HepG2 (cell line): ENCODE measurements at regions not wholly inside any gene's neighbourhood (a gene's known extent, or its start where the extent isn't known, plus 50 kb on each side); places are given as distances from the start of the nearest gene placed in this dataset.

Experiments used
- ATAC-seq: fragments of 200-7000 bp; cut with Tn5 transposase; 3 replicates; pipeline ENCODE4 v1.9.1; 2020; ENCODE audit warnings: mild to moderate bottlenecking, moderate library complexity
- BruUV-seq: library from RNA; stranded (reverse); fragments of 400-500 nt; replicated peaks from 2 replicates; lab custom pipeline; 2021; lab: Mats Ljungman, UMichigan
- CTCF ChIA-PET: fragments of 300-600 bp; formaldehyde crosslinking; extraction: SDS; loops from one replicate; lab custom pipeline; 2021; ENCODE audit warnings: low total read pairs, inconsistent platforms, low intra/inter-chr PET ratio; lab: Yijun Ruan, JAX
- POLR2A ChIA-PET: fragments of 350-600 bp; sonication (Branson Sonifier 250); formaldehyde crosslinking; loops from one replicate; lab custom pipeline; 2020; ENCODE audit warnings: antibody characterized with exemption, inconsistent platforms; lab: Yijun Ruan, JAX
- DNase-seq: peaks from one replicate; pipeline ENCODE4 v3.0.0-alpha.2; 2015; ENCODE audit warnings: low spot score
- FAIRE-seq: peaks from 3 replicates; lab custom pipeline; 2011; peaks lifted over from hg19 to GRCh38; lab: Jason Lieb, UNC
- H2AFZ ChIP-seq: one replicate; pipeline ENCODE4 v1.6.1; 2011; ENCODE audit warnings: low read length, inconsistent platforms
- H3K27ac ChIP-seq: fragments of 300-600 bp; 3 replicates; pipeline ENCODE4 v1.8.0; 2011; ENCODE audit warnings: mixed run types, mild to moderate bottlenecking, mixed read lengths, low read length, inconsistent platforms; ENCODE audit not compliant: insufficient read depth; ENCODE audit errors: extremely low read length
- H3K27me3 ChIP-seq, 2 experiments: fragments of 200-600 bp in 1 of 2; 2 replicates in 1 of 2; 3 replicates in 1 of 2; pipeline versions ENCODE4 v1.6.0 to v1.8.0; 2011; ENCODE audit warnings: low read length in 2 of 2, mild to moderate bottlenecking in 2 of 2, moderate library complexity in 2 of 2, inconsistent platforms in 1 of 2; ENCODE audit not compliant: insufficient read depth in 2 of 2, control insufficient read depth in 1 of 2
- H3K36me3 ChIP-seq, 2 experiments: fragments of 200-600 bp in 1 of 2; replicated peaks in 1 of 2; 2 replicates in 1 of 2; 3 replicates in 1 of 2; pipeline versions ENCODE4 v1.5.1 to v1.8.0; 2011; ENCODE audit warnings: low read length in 2 of 2, inconsistent platforms in 1 of 2; ENCODE audit not compliant: insufficient read depth in 2 of 2, control insufficient read depth in 1 of 2
- H3K4me1 ChIP-seq: 2 replicates; pipeline ENCODE4 v1.5.1; 2012; ENCODE audit warnings: low read length, inconsistent platforms; ENCODE audit not compliant: insufficient read depth
- H3K4me2 ChIP-seq: 2 replicates; pipeline ENCODE4 v1.6.0; 2011; ENCODE audit warnings: low read depth, low read length, inconsistent platforms
- H3K4me3 ChIP-seq, 3 experiments: fragments of 200-600 bp in 1 of 3; sonication (generic), shearing (Covaris generic) in 1 of 3; replicated peaks in 1 of 3; 2 replicates each; pipeline ENCODE4 v1.5.1; 2011 to 2016; ENCODE audit warnings: low read length in 3 of 3, inconsistent platforms in 2 of 3, low read depth in 2 of 3, mild to moderate bottlenecking in 2 of 3, control low read depth in 1 of 3, mixed read lengths in 1 of 3; ENCODE audit not compliant: insufficient read depth in 1 of 3
- H3K79me2 ChIP-seq: one replicate; pipeline ENCODE4 v1.6.1; 2011; ENCODE audit warnings: low read length, inconsistent platforms; ENCODE audit not compliant: insufficient read depth
- H3K9ac ChIP-seq: 2 replicates; pipeline ENCODE4 v1.6.0; 2011; ENCODE audit warnings: mild to moderate bottlenecking, low read depth, low read length, inconsistent platforms; ENCODE audit not compliant: insufficient read depth
- H3K9me3 ChIP-seq: 2 replicates; pipeline ENCODE4 v1.5.1; 2012; ENCODE audit warnings: mild to moderate bottlenecking, low read length
- H4K20me1 ChIP-seq: 2 replicates; pipeline ENCODE4 v1.6.0; 2011; ENCODE audit warnings: inconsistent platforms, mild to moderate bottlenecking, low read length, moderate library complexity; ENCODE audit not compliant: insufficient read depth
- ATF7 ChIP-seq, 2 experiments: fragments of 450-650 bp in 1 of 2; sonication (generic) in 1 of 2; formaldehyde crosslinking in 1 of 2; IDR thresholded peaks; 2 replicates each; pipeline versions ENCODE4 v1.4.0 to v1.6.1; 2016 to 2020; ENCODE audit warnings: antibody characterized with exemption in 1 of 2, mild to moderate bottlenecking in 1 of 2, missing genetic modification reagents in 1 of 2
- CREB1 ChIP-seq, 2 experiments: fragments of 450-650 bp in 1 of 2; IDR thresholded peaks; 2 replicates each; pipeline ENCODE4 v1.6.1; 2016 to 2017; ENCODE audit warnings: control low read depth in 1 of 2, mild to moderate bottlenecking in 1 of 2, missing compliant biosample characterization in 1 of 2, missing genetic modification characterization in 1 of 2
- HNRNPLL ChIP-seq: fragments of 200-400 bp; formaldehyde crosslinking; IDR thresholded peaks from 2 replicates; pipeline ENCODE4 v1.6.1; 2017; ENCODE audit warnings: mild to moderate bottlenecking, low read depth, low read length; ENCODE audit not compliant: poor library complexity, severe bottlenecking
- NFKBIZ ChIP-seq: IDR thresholded peaks from 2 replicates; pipeline ENCODE4 v1.6.1; 2018; ENCODE audit warnings: missing genetic modification reagents, missing compliant biosample characterization
- RELA ChIP-seq: sonication (generic); formaldehyde crosslinking; IDR thresholded peaks from 2 replicates; pipeline ENCODE4 v1.4.0; 2020; ENCODE audit warnings: missing genetic modification reagents
- SRF ChIP-seq: IDR thresholded peaks from 2 replicates; pipeline ENCODE4 v1.6.1; 2011; ENCODE audit warnings: mild to moderate bottlenecking, low read depth, low read length, moderate library complexity
- ZNF446 ChIP-seq: sonication (generic); formaldehyde crosslinking; IDR thresholded peaks from 2 replicates; pipeline ENCODE4 v1.5.0; 2020; ENCODE audit warnings: mild to moderate bottlenecking, missing genetic modification reagents
- ZNF569 ChIP-seq: sonication (generic); formaldehyde crosslinking; IDR thresholded peaks from 2 replicates; pipeline ENCODE4 v1.5.0; 2020; ENCODE audit warnings: mild to moderate bottlenecking, missing genetic modification reagents, moderate library complexity, borderline replicate concordance
- WGBS: methylation state at CpG from one replicate; pipeline ENCODE4 v1.1.6; 2017; ENCODE audit warnings: low lambda C conversion rate; 5-methylcytosine and 5-hydroxymethylcytosine counted together
- in situ Hi-C: cut with HindIII; loops from 2 replicates; pipeline ENCODE4 v1.10.0; 2017; ENCODE audit warnings: low pct_unique_long_range_greater_than_20kb; ENCODE audit not compliant: extremely low pct_ligation_motif_present
- intact Hi-C: fragments of 100-400 bp; cut with micrococcal nuclease; formaldehyde crosslinking; loops from one replicate; pipeline ENCODE4 v1.10.0; 2022; ENCODE audit not compliant: unreplicated experiment

GRCh38 chr2:8481463-8482009 lies 200.3 kb upstream of the ID2 start:
- no peak overlapping the region for H3K27ac ChIP-seq
- H4K20me1 ChIP-seq, result no peaks in the 10 kb centered on the region
- no peak overlapping the region for H3K9ac ChIP-seq
- TF ChIP-seq NFKBIZ (CRISPR knock-in tag) (no peak), ATF7 (IDR thresholded peaks at IDR 0.05) (peak; percentile 80), ATF7 (CRISPR knock-in tag; IDR thresholded peaks at IDR 0.05) (no peak), ZNF446 (CRISPR knock-in tag) (no peak), CREB1 (IDR thresholded peaks at IDR 0.05) (peak; percentile 68), CREB1 (CRISPR knock-in tag; IDR thresholded peaks at IDR 0.05) (no peak), SRF (no peak), ZNF569 (CRISPR knock-in tag) (no peak), RELA (CRISPR knock-in tag) (no peak)
- WGBS, result 25% methylated on average over 6 of the region's 6 CpGs
- CTCF ChIA-PET, result no interaction called here
- peaks cover 14% of the 10 kb centered on the region for H3K4me1 ChIP-seq
- DNase-seq, result no peak
- POLR2A ChIA-PET, result no interaction called here
- no TSS peak for BruUV-seq
- no peaks in the 10 kb centered on the region for H3K36me3 ChIP-seq
- H3K27me3 ChIP-seq, result peaks cover 0 to 14% of the 10 kb centered on the region in 2 experiments; a peak in 3 of 5 replicates
- H3K4me2 ChIP-seq, result no peak overlapping the region
- no peaks in the 10 kb centered on the region for H3K9me3 ChIP-seq
- no peak overlapping the region for H3K4me3 ChIP-seq
- FAIRE-seq, result no peak
- in situ Hi-C loops (no loop called here), intact Hi-C loops (no loop called here)
- peak; percentile 32; the same call in 1 of the 3 replicates for ATAC-seq
- H2AFZ ChIP-seq, result no peak overlapping the region
- H3K79me2 ChIP-seq, result no peaks in the 10 kb centered on the region

- H3K4me3 ChIP-seq, result no peak overlapping the region
- no peak for ATAC-seq
- no peak overlapping the region for H3K9ac ChIP-seq
- H4K20me1 ChIP-seq, result no peaks in the 10 kb centered on the region
- TF ChIP-seq CREB1 (IDR thresholded peaks at IDR 0.05) (peak; percentile 80), CREB1 (CRISPR knock-in tag; IDR thresholded peaks at IDR 0.05) (no peak), HNRNPLL (no peak)
- no TSS peak for BruUV-seq
- no peak overlapping the region for H3K4me2 ChIP-seq
- ChIA-PET CTCF (no interaction called here), POLR2A (no interaction called here)
- H3K27me3 ChIP-seq, result peaks cover 0 to 12% of the 10 kb centered on the region in 2 experiments; a peak in 3 of 5 replicates
- 22% methylated on average over 4 of the region's 4 CpGs for WGBS
- intact Hi-C loops (no loop called here), in situ Hi-C loops (no loop called here)
- no peak overlapping the region for H3K27ac ChIP-seq
- no peak overlapping the region for H2AFZ ChIP-seq
- FAIRE-seq, result no peak
- H3K79me2 ChIP-seq, result no peaks in the 10 kb centered on the region
- DNase-seq, result no peak
- peaks cover 5% of the 10 kb centered on the region; the same call in 1 of the 2 replicates for H3K4me1 ChIP-seq
- no peaks in the 10 kb centered on the region for H3K36me3 ChIP-seq
- H3K9me3 ChIP-seq, result no peaks in the 10 kb centered on the region
Observed at GRCh38 chr2:8482432-8482831, 199.4 kb upstream of the ID2 start.
